HG03064 (cell line): ENCODE measurements at regions not wholly inside any gene's neighbourhood (a gene's known extent, or its start where the extent isn't known, plus 50 kb on each side); places are given as distances from the start of the nearest gene placed in this dataset.
"Not testable (repeated sequence)": the region's sequence is repeated elsewhere in the genome, so short reads cannot be mapped to it uniquely, and the experiment has no call there.

Experiments
- ATAC-seq: cut with Tn5 transposase; IDR thresholded peaks from one replicate; pipeline ENCODE4 v1.9.1; 2021; ENCODE audit warnings: low read depth; ENCODE audit not compliant: unreplicated experiment

DNA sequence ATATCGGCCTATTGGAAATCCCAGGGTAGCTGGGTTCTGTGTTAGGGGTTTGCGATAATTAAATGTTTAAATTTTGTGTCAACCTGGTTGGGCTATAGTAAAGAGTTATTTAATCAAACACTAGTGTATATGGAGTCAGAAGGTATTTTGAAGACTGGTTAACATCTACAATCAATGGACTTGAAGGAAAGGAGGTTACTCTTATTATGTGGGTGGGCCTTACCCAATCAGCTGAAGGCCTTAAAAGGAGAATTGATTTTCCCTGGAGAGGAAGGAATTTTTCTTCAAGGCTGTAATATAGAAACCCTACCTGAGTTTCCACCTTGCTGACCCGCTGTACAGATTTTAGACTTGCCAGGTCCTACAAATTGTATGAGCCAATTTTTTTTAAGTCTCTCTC is 411.4 kb downstream of the IRX1 start:
- no peak for ATAC-seq

GRCh38 chr5:4011943-4012342 is 416.3 kb downstream of the IRX1 start:
- no peak for ATAC-seq

- no peak for ATAC-seq
Measured at GRCh38 chr5:4013106-4013898, 417.7 kb downstream of the IRX1 start.

DNA sequence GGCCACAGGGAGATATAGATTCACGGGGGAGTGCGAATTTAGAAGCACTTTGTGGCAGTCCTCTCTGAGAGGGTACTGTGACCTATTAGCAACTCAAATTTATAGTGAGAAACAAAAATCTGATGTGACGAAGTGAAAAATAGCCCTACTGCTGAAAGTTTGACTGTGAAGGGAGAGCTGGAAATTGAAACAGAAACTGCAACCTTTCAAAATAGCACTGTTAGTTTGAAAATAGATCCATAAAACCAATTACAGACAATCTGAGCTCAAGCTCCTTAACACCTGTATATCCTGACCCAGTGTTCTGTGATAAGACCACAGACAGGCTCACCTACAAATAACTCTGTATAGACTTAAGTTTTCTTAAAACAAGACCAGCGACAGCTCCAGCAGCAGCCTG is 420.1 kb downstream of the IRX1 start:
- no peak for ATAC-seq

GRCh38 chr5:4017076-4017803 is 421.6 kb downstream of the IRX1 start:
- ATAC-seq = no peak

DNA sequence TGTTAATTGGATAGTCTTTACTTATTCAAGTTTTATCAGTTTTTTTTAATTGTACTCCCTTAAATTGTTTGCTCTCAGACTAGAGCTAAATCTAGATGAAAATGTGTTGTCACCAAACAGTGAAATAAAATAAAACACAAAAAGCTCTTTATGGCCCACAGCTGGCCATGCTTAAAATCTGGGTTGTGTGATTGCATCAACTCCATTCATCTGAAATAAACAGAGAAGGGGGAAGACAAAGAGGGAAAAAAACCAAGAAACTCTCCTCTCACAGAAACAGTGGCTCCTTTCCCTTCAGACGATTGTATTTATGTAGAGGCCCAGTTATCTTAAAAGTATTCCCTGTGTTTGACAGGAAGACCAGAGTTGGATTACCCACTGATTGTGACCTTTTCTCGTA is 422.4 kb downstream of the IRX1 start:
- ATAC-seq = no peak

DNA sequence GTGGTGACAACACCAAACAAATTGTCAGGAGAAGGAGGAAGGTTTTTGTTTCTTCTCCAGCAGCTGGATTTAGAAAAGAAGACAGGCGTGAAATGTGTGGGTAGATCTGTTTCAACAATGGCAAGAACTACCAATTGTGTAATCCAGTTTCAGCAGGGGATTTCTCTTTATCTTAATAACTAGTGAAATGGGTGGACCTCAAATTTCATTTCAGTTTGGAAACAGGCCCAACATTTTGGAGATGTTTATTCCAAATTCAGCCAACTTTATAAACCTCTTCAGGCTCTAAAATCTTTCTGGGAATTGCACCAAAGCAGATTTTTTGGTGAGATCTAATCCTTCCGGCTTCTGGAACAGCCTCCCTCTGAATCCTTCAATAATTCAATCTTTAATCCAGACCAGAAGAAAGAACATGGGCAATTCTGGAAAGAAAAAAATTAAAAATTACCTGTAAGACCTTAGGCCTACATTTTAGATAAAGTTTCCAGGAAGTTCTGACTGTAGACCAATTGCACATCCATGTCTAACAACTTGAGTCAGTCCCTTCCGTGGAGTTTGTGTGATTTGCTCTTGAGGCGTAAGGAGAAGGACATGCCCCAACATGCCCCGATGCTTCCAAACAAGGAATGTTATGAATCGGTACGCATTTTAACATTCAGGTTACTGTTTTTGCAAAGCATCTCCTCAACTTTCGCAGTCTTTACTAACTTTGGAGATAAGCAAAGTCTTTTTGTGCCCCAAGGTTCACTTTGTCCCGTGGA is 423.6 kb downstream of the IRX1 start:
- ATAC-seq = no peak

DNA sequence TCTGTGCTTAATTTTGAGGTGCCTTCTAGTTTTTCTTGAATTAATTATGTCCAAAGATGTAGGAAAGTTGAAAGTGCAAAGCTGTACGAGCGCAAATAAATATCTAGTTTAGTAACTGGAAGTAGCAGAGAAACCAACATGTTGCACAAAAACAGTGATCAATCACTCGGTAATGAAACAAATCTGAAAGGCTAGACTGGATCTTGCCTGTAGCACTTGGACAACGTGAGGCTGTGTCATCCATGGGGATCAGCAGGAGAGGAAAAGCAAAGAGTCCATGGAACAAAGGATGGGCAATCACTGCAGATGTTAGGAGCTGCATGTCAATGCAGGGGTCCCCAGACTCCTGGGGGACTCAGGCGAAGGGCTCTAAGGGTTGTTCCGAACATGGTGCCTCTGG is 424.2 kb downstream of the IRX1 start:
- ATAC-seq = no peak

DNA sequence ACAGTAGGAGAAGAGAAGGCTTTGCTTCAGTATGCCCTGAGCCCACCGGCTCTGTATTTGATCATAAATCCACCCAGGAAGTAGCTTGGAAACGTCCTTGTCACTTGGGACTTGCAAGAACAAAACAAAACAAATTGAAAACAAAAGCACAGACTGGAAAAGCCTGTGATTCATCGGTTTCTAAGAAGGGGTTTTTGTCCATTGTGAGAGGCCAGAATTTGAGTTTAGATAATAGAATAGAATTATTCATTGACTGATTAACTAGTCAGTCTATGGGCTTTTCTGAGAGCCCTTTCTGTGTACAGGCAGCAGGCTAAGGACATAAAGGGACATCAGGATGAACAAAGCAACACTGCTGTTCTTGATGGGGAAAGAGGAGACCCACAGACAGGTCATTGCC is 424.8 kb downstream of the IRX1 start:
- ATAC-seq = no peak

- ATAC-seq = no peak
Measured at GRCh38 chr5:4022056-4022670, 426.5 kb downstream of the IRX1 start.

DNA sequence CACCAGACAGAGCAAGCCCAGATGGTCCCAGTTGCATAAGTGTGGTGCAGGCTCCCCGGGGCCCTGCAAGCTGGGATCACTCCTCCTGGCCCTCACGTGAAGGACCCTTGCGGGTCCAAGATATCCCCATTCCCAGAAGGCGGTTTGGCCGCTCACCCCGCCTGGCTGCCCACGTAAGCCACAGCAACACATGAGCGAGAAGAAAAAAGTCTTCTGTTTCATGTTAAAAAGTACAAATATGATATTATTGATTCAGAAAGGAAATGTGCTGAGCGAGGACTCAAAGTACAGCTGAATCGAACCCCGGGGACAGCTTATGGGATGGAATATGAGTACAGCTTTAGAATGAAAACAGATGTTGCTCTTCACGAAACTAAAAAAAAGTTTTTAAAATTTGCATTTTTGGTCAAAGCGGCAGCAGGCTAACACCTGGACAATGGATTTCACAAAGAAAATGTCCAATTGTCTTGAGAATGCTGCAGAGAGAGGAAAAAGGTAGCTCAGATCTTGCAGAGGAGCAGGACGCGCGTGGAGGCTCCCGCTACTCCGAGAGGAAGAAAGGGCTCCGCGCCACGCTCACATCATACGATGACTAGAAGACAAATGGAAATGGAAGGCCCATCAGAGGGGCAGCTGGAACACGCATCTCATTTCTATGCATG is 427.6 kb downstream of the IRX1 start:
- ATAC-seq = no peak

DNA sequence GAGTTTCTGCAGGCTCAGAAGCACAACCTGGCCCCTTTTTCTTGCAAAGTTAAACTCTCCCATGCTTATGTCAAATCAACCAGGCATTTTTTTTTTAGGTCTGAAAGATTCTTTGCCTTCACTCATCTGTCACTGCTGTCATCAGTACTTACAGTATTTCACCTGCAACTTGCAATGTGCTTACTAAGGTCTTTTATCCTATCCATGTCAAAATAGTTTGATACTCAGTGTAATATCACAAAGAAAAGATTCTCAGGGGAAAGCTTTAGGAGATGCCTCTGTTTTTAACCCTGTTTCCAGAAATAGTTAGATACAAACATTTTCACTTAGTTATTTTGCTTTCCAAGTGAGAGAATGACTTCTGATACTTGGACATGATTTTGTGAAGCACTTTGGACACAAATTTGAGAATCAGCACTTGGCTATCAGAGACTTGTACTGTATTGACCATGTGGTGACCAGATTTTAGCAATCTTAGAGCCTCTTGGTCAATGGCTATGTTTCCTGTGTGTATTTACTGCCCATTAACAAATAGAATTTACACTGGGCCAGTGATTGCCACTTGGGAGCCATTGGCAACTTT is 428.2 kb downstream of the IRX1 start:
- ATAC-seq = no peak

DNA sequence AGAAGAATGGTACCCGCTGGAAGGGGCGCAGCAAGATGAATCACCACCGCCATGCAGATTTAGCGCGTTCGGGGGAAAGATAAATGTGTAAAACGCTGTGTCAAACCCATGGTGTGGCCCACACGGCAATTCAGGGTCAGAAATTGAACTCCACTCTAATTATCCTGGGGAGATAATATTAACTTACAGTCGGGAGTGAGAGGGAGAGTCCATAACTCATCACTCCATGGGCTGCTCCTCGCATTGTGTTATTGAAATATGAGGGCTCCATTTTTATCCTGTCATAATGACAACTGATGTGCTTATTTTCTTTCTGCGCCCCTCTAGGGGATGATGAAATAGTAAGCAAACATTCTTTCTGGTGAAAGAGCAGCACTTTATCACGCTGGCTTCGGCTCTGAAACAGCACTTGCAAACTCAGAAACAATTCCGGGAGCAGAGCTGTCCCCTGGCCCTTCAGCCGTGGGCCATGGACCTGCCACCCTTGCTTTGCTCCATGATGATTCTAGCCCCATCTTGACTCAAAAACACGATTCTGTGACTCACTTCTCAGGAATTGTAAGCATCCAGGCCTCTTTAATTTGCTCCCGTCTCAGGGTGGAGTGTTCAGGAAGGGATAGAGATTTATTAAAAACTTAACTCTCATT is 431.6 kb downstream of the IRX1 start:
- no peak for ATAC-seq

GRCh38 chr5:4028384-4028783 is 432.8 kb downstream of the IRX1 start:
- no peak for ATAC-seq

- not testable (repeated sequence) for ATAC-seq
Measured at GRCh38 chr5:4033546-4033945, 437.9 kb downstream of the IRX1 start.

GRCh38 chr5:4036861-4037260 is 441.2 kb downstream of the IRX1 start:
- no peak for ATAC-seq

DNA sequence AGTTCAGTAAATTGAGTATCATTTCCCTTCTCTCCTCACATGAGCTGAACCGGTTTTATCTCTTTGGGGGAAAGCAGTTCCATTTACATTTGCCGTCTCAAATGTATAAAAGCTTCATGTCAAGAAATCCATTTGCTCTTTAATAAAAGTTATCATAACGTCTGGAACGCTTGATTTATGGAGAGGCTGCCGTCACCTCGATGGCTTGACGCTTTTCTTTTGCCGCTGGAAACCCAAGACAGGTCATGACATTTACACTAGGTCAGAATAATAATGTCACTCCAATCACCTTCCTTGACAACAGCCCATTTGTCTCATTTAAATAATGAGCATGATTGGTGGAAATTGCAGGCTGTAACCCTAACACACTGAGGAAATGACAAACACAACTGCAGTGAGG is 443.4 kb downstream of the IRX1 start:
- no peak for ATAC-seq

GRCh38 chr5:4042311-4042710 is 446.7 kb downstream of the IRX1 start:
- no peak for ATAC-seq

GRCh38 chr5:4043135-4043534 is 447.5 kb downstream of the IRX1 start:
- ATAC-seq = no peak

GRCh38 chr5:4044881-4045280 is 449.2 kb downstream of the IRX1 start:
- ATAC-seq = no peak
